ENCODE measurements at regions not wholly inside any gene's neighbourhood (a gene's known extent, or its start where the extent isn't known, plus 50 kb on each side); places are given as distances from the start of the nearest gene placed in this dataset.

GRCh38 chr20:40521962-40522361 is 167.1 kb downstream of the MAFB start:
- TF ChIP-seq, protein P1, sequence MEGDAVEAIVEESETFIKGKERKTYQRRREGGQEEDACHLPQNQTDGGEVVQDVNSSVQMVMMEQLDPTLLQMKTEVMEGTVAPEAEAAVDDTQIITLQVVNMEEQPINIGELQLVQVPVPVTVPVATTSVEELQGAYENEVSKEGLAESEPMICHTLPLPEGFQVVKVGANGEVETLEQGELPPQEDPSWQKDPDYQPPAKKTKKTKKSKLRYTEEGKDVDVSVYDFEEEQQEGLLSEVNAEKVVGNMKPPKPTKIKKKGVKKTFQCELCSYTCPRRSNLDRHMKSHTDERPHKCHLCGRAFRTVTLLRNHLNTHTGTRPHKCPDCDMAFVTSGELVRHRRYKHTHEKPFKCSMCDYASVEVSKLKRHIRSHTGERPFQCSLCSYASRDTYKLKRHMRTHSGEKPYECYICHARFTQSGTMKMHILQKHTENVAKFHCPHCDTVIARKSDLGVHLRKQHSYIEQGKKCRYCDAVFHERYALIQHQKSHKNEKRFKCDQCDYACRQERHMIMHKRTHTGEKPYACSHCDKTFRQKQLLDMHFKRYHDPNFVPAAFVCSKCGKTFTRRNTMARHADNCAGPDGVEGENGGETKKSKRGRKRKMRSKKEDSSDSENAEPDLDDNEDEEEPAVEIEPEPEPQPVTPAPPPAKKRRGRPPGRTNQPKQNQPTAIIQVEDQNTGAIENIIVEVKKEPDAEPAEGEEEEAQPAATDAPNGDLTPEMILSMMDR (IDR thresholded peaks at IDR 0.05; ENCODE audit: borderline replicate concordance, extremely low read depth, insufficient read depth): no peak
- Histone ChIP-seq H3K9ac (ENCODE audit: low read length in 3 of 3) (no peak overlapping the region), H3K4me3 (ENCODE audit: low read length in 3 of 3) (no peak overlapping the region), H3K27me3 (ENCODE audit: control insufficient read depth, insufficient read depth, low read length) (no peaks in the 10 kb centered on the region), H3K36me3 (ENCODE audit: control insufficient read depth in 2 of 3, insufficient read depth in 3 of 3, low read length in 3 of 3) (no peaks in the 10 kb centered on the region), H3K9me3 (ENCODE audit: control insufficient read depth in 2 of 3, insufficient read depth in 1 of 3, low read length in 3 of 3) (peaks cover 0 to 9% (median 0%) of the 10 kb centered on the region in 3 donors), H3K27ac (ENCODE audit: low read depth in 2 of 2, low read length in 2 of 2) (no peak overlapping the region), H3K4me1 (ENCODE audit: control insufficient read depth in 2 of 3, insufficient read depth in 2 of 3, low read depth in 1 of 3, low read length in 3 of 3) (no peaks in the 10 kb centered on the region)
- DNase-seq (no peak), FAIRE-seq (no peak)
- intact Hi-C loops (cut with DNase I): no loop called here

GRCh38 chr20:40519918-40520317 is 169.1 kb downstream of the MAFB start:
- TF ChIP-seq, protein P1 (IDR thresholded peaks at IDR 0.05; ENCODE audit: borderline replicate concordance, extremely low read depth, insufficient read depth): no peak

GRCh38 chr20:40512994-40513393 is 176.0 kb downstream of the MAFB start:
- Histone ChIP-seq H3K27me3 (ENCODE audit: control insufficient read depth, insufficient read depth, low read length) (no peaks in the 10 kb centered on the region), H3K9ac (ENCODE audit: low read length in 3 of 3) (no peak overlapping the region), H3K9me3 (ENCODE audit: control insufficient read depth in 2 of 3, insufficient read depth in 1 of 3, low read length in 3 of 3) (no peaks in the 10 kb centered on the region), H3K27ac (ENCODE audit: low read depth in 2 of 2, low read length in 2 of 2) (no peak overlapping the region), H3K4me1 (ENCODE audit: control insufficient read depth in 2 of 3, insufficient read depth in 2 of 3, low read depth in 1 of 3, low read length in 3 of 3) (no peaks in the 10 kb centered on the region), H3K4me3 (ENCODE audit: low read length in 3 of 3) (no peak overlapping the region), H3K36me3 (ENCODE audit: control insufficient read depth in 2 of 3, insufficient read depth in 3 of 3, low read length in 3 of 3) (no peaks in the 10 kb centered on the region)
- FAIRE-seq (no peak), DNase-seq (no peak)
- TF ChIP-seq, protein P1 (IDR thresholded peaks at IDR 0.05; ENCODE audit: borderline replicate concordance, extremely low read depth, insufficient read depth): no peak
- intact Hi-C loops (cut with DNase I): no loop called here

More at GRCh38 chr20:40519918-40520317, 169.1 kb downstream of the MAFB start:
- no peak overlapping the region for H3K4me3 ChIP-seq (ENCODE audit: low read length in 3 of 3)
- DNase-seq (no peak), FAIRE-seq (no peak)
- H3K27ac ChIP-seq (ENCODE audit: low read depth in 2 of 2, low read length in 2 of 2): no peak overlapping the region
- no peaks in the 10 kb centered on the region for H3K4me1 ChIP-seq (ENCODE audit: control insufficient read depth in 2 of 3, insufficient read depth in 2 of 3, low read depth in 1 of 3, low read length in 3 of 3)
- no peaks in the 10 kb centered on the region for H3K27me3 ChIP-seq (ENCODE audit: control insufficient read depth, insufficient read depth, low read length)
- H3K9ac ChIP-seq (ENCODE audit: low read length in 3 of 3): no peak overlapping the region
- no peaks in the 10 kb centered on the region for H3K36me3 ChIP-seq (ENCODE audit: control insufficient read depth in 2 of 3, insufficient read depth in 3 of 3, low read length in 3 of 3)
- H3K9me3 ChIP-seq (ENCODE audit: control insufficient read depth in 2 of 3, insufficient read depth in 1 of 3, low read length in 3 of 3): peaks cover 0 to 9% (median 0%) of the 10 kb centered on the region in 3 donors
- intact Hi-C loops (cut with DNase I): no loop called here

DNA sequence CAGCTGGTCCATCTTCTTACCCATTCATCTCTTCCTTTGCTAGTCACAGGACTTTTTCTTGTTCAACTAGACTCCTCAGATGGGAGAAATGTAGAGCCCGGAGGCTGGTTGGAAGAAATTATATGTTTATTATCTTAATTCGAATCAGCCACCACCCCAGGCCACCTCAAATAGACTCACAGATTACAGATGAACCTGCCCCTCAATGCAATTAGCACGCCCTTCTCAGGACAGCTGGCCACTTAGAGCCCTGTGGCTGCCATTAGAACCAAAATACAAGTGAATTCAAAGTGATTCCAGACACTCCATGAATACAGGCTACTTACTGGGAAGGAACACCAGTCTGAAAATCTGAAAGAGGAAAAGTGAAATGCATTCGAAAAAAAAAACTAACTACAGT is 176.4 kb downstream of the MAFB start:
- Histone ChIP-seq H3K36me3 (ENCODE audit: control insufficient read depth in 2 of 3, insufficient read depth in 3 of 3, low read length in 3 of 3) (no peaks in the 10 kb centered on the region), H3K9me3 (ENCODE audit: control insufficient read depth in 2 of 3, insufficient read depth in 1 of 3, low read length in 3 of 3) (no peaks in the 10 kb centered on the region), H3K4me3 (ENCODE audit: low read length in 3 of 3) (no peak overlapping the region), H3K27me3 (ENCODE audit: control insufficient read depth, insufficient read depth, low read length) (no peaks in the 10 kb centered on the region), H3K9ac (ENCODE audit: low read length in 3 of 3) (no peak overlapping the region), H3K4me1 (ENCODE audit: control insufficient read depth in 2 of 3, insufficient read depth in 2 of 3, low read depth in 1 of 3, low read length in 3 of 3) (no peaks in the 10 kb centered on the region), H3K27ac (ENCODE audit: low read depth in 2 of 2, low read length in 2 of 2) (no peak overlapping the region)
- FAIRE-seq (no peak), DNase-seq (no peak)
- TF ChIP-seq, protein P1 (IDR thresholded peaks at IDR 0.05; ENCODE audit: borderline replicate concordance, extremely low read depth, insufficient read depth): no peak
- intact Hi-C loops (cut with DNase I): no loop called here

Data from kidney (tissue), 13 donors.